PC-3 (cell line): ENCODE measurements at regions not wholly inside any gene's neighbourhood (a gene's known extent, or its start where the extent isn't known, plus 50 kb on each side); places are given as distances from the start of the nearest gene placed in this dataset.

Experiments
- ATAC-seq: fragments of 200-7000 bp; cut with Tn5 transposase; 2 replicates; pipeline ENCODE4 v1.9.1; 2020; ENCODE audit warnings: mild to moderate bottlenecking, moderate library complexity
- BruUV-seq: library from RNA; stranded (reverse); fragments of 400-500 nt; replicated peaks from 2 replicates; lab custom pipeline; 2021; lab: Mats Ljungman, UMichigan
- CTCF ChIA-PET: fragments of 300-600 bp; sonication (Branson Sonifier 250); formaldehyde crosslinking; loops from one replicate; lab custom pipeline; 2022; ENCODE audit warnings: antibody characterized with exemption; lab: Charles Lee
- POLR2A ChIA-PET: fragments of 300-600 bp; sonication (Branson Sonifier 250); formaldehyde crosslinking; loops from one replicate; lab custom pipeline; 2022; ENCODE audit warnings: antibody characterized with exemption; ENCODE audit not compliant: unreplicated experiment; lab: Charles Lee
- DNase-seq: peaks from one replicate; pipeline ENCODE4 v3.0.0-alpha.2; 2015
- H2AFZ ChIP-seq: fragments of 300-600 bp; sonication (generic); 2 replicates; pipeline ENCODE4 v1.6.0; 2016; ENCODE audit warnings: antibody characterized with exemption, low read length
- H3F3A ChIP-seq: fragments of 300-600 bp; sonication (generic); one replicate; pipeline ENCODE4 v1.6.0; 2017; ENCODE audit warnings: antibody characterized with exemption, low read length, control low read depth, mild to moderate bottlenecking; ENCODE audit not compliant: unreplicated experiment
- H3K27ac ChIP-seq: fragments of 300-600 bp; sonication (generic); 2 replicates; pipeline ENCODE4 v1.5.1; 2016; ENCODE audit warnings: mild to moderate bottlenecking, low read length
- H3K27me3 ChIP-seq: fragments of 300-600 bp; sonication (generic); 2 replicates; pipeline ENCODE4 v1.6.1; 2016; ENCODE audit warnings: low read length, mixed read lengths
- H3K36me3 ChIP-seq: fragments of 300-600 bp; sonication (generic); 2 replicates; pipeline ENCODE4 v1.6.1; 2016; ENCODE audit warnings: low read depth, mixed run types, low read length, mixed read lengths
- H3K4me1 ChIP-seq: fragments of 300-600 bp; sonication (generic); 2 replicates; pipeline ENCODE4 v1.5.1; 2016; ENCODE audit warnings: low read length; ENCODE audit not compliant: insufficient read depth
- H3K4me2 ChIP-seq: fragments of 300-600 bp; sonication (generic); 2 replicates; pipeline ENCODE4 v1.6.0; 2016; ENCODE audit warnings: low read length
- H3K4me3 ChIP-seq: fragments of 300-600 bp; sonication (generic); 2 replicates; pipeline ENCODE4 v1.5.1; 2016; ENCODE audit warnings: mild to moderate bottlenecking, low read length, mixed read lengths
- H3K79me2 ChIP-seq: fragments of 300-600 bp; sonication (generic); 2 replicates; pipeline ENCODE4 v1.6.1; 2017; ENCODE audit warnings: low read length, mixed read lengths
- H3K9ac ChIP-seq: fragments of 300-600 bp; sonication (generic); 2 replicates; pipeline ENCODE4 v1.6.0; 2016; ENCODE audit warnings: mild to moderate bottlenecking, low read length
- H3K9me2 ChIP-seq: fragments of 300-600 bp; sonication (generic); replicated peaks from 2 replicates; pipeline ENCODE4 v1.6.1; 2016; ENCODE audit warnings: mixed run types, low read length, mixed read lengths
- H3K9me3 ChIP-seq: fragments of 300-600 bp; sonication (generic); 2 replicates; pipeline ENCODE4 v1.6.1; 2016; ENCODE audit warnings: low read length, mixed read lengths
- H4K20me1 ChIP-seq: fragments of 300-600 bp; sonication (generic); 2 replicates; pipeline ENCODE4 v1.6.1; 2016; ENCODE audit warnings: low read length, mixed read lengths
- EZH2 ChIP-seq: fragments of 300-600 bp; sonication (generic); IDR thresholded peaks from one replicate; pipeline ENCODE4 v1.6.1; 2017; ENCODE audit warnings: antibody characterized with exemption, mild to moderate bottlenecking, low read length; ENCODE audit not compliant: unreplicated experiment
- EZH2phosphoT487 ChIP-seq: fragments of 300-600 bp; sonication (generic); IDR thresholded peaks from 2 replicates; pipeline ENCODE4 v1.6.1; 2018; ENCODE audit warnings: mild to moderate bottlenecking, antibody characterized with exemption, low read length, borderline replicate concordance
- intact Hi-C: fragments of 100-400 bp; cut with micrococcal nuclease; formaldehyde crosslinking; loops from 2 replicates; pipeline ENCODE4 v1.9.0; 2023
- TF ChIP-seq, protein P1 (sequence below): fragments of 300-600 bp; sonication (generic); conservative IDR thresholded peaks from 2 replicates; pipeline ENCODE4 v1.5.1; 2017; ENCODE audit warnings: antibody characterized with exemption, low read depth, mild to moderate bottlenecking, low read length

DNA sequence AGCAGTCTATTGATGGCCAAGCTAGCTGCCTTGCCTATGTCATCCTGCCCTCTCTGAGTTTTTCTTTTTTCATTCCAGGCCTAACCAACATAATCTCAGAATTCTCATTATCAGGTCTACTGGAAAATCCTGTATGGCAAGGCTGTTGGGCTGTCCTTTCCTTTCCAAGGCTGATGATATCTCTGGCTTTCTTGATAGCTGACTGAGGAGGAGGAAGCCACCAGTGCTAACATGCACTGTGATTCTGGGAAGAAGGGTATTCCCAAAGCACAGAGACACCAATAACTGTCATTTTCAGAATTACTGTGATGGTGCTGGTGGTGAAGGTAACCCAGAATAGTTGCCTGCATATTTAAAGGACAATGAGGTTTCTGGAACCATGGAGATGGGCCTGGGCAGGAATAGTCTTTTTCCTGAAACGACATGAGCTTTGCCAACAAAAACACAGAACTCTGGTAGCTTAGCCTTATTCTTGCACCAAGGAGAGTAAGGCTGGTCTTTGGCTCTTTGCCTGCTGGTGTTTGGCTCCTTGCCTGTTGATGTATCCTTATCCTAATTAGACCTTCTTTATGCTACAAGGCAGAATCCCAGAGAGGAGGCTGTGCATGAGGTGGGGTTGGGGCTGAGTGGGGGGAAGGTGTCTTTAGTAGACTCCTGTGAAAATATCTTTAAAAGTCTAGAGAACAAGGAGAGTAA, 157.4 kb downstream of the TNFSF18 start:
- no peak overlapping the region for H3K4me2 ChIP-seq

DNA sequence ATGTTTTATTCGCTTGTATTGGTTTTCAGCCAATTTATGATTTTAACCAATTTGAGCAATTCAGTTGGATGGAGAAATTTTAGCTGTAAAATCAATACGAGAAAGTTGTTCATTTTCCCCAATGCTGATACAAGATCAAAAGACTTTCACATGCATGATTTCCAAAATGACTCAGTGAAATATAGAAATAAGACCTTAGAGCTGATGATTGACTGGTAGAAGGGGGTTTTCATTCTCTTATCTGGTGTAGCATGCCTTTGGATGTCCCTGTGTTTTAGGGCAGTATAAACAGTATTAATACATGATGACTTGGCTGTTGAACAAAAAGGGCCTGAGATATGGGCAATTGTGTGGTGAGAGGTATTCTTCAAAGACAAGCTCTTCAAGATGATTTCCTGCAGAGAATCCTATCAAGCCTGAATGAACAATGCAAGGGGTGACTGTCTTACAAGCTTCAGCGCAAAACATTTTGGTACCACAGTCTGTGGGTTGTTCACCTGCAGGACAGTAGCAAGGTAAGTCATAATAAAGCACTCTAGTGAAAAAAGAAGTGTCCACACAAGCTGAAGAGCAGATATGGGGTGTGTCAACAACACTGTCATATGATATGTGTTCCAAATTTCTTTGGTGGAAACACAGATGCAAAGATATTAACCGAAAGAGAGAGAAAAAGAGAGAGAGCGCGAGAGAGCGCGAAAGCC, 156.2 kb downstream of the TNFSF18 start:
- H3K9ac ChIP-seq: no peak overlapping the region
- no peaks in the 10 kb centered on the region for H4K20me1 ChIP-seq
- ATAC-seq: peak; percentile 22; the same call in 1 of the 2 replicates
- intact Hi-C loops: no loop called here
- no peaks in the 10 kb centered on the region for H3K27me3 ChIP-seq
- DNase-seq: no peak
- peaks cover 39% of the 10 kb centered on the region for H3K4me1 ChIP-seq
- no peaks in the 10 kb centered on the region; the same call in 1 of the 2 replicates for H3K9me2 ChIP-seq
- no peak for TF ChIP-seq EZH2
- TF ChIP-seq, protein P1, sequence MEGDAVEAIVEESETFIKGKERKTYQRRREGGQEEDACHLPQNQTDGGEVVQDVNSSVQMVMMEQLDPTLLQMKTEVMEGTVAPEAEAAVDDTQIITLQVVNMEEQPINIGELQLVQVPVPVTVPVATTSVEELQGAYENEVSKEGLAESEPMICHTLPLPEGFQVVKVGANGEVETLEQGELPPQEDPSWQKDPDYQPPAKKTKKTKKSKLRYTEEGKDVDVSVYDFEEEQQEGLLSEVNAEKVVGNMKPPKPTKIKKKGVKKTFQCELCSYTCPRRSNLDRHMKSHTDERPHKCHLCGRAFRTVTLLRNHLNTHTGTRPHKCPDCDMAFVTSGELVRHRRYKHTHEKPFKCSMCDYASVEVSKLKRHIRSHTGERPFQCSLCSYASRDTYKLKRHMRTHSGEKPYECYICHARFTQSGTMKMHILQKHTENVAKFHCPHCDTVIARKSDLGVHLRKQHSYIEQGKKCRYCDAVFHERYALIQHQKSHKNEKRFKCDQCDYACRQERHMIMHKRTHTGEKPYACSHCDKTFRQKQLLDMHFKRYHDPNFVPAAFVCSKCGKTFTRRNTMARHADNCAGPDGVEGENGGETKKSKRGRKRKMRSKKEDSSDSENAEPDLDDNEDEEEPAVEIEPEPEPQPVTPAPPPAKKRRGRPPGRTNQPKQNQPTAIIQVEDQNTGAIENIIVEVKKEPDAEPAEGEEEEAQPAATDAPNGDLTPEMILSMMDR: no peak
- TF ChIP-seq EZH2phosphoT487: no peak
- no peak overlapping the region for H3K27ac ChIP-seq
- ChIA-PET CTCF (interaction anchor here (0.5 kb wide), 1 partner anchor 450 kb away, joined by 3 read pairs; no protein-coding TSS in a partner anchor), POLR2A (no interaction called here)
- H3K79me2 ChIP-seq: no peaks in the 10 kb centered on the region
- peak overlapping the region; percentile 36 for H3K4me2 ChIP-seq
- peaks cover 4% of the 10 kb centered on the region for H3F3A ChIP-seq
- no peaks in the 10 kb centered on the region for H3K9me3 ChIP-seq
- H3K36me3 ChIP-seq: no peaks in the 10 kb centered on the region
- H2AFZ ChIP-seq: peak overlapping the region; percentile 21
- BruUV-seq: no TSS peak
- peak overlapping the region; percentile 14; the same call in 1 of the 2 replicates for H3K4me3 ChIP-seq

More for the DNA sequence above, 157.4 kb downstream of the TNFSF18 start:
- peaks cover 39% of the 10 kb centered on the region for H3K4me1 ChIP-seq
- H3K9me2 ChIP-seq: no peaks in the 10 kb centered on the region; the same call in 1 of the 2 replicates
- peaks cover 4% of the 10 kb centered on the region for H3F3A ChIP-seq
- CTCF ChIA-PET: no interaction called here
- H4K20me1 ChIP-seq: no peaks in the 10 kb centered on the region
- no peak overlapping the region for H3K9ac ChIP-seq
- DNase-seq (peak; percentile 45), ATAC-seq (no peak)
- BruUV-seq: no TSS peak
- no peaks in the 10 kb centered on the region for H3K79me2 ChIP-seq
- POLR2A ChIA-PET: no interaction called here
- H3K9me3 ChIP-seq: no peaks in the 10 kb centered on the region
- intact Hi-C loops: no loop called here
- no peak for TF ChIP-seq EZH2phosphoT487
- no peak for TF ChIP-seq EZH2
- TF ChIP-seq, protein P1: no peak
- H3K36me3 ChIP-seq: no peaks in the 10 kb centered on the region
- no peak overlapping the region for H3K4me3 ChIP-seq
- no peaks in the 10 kb centered on the region for H3K27me3 ChIP-seq
- H2AFZ ChIP-seq: no peak overlapping the region
- no peak overlapping the region for H3K27ac ChIP-seq
